MM.1S (cell line): ENCODE measurements at regions not wholly inside any gene's neighbourhood (a gene's known extent, or its start where the extent isn't known, plus 50 kb on each side); places are given as distances from the start of the nearest gene placed in this dataset.
"Not testable (repeated sequence)": the region's sequence is repeated elsewhere in the genome, so short reads cannot be mapped to it uniquely, and the experiment has no call there.

Experiments
- EZH2 ChIP-seq: fragments of 300-600 bp; sonication (generic); optimal IDR thresholded peaks from 2 replicates; pipeline ENCODE3; 2017; ENCODE audit warnings: low read depth, mild to moderate bottlenecking, antibody characterized with exemption, low read length, mixed read lengths
- EZH2phosphoT487 ChIP-seq: fragments of 300-600 bp; sonication (generic); IDR thresholded peaks from 2 replicates; pipeline ENCODE4 v1.6.1; 2018; ENCODE audit warnings: antibody characterized with exemption, low read length
- TF ChIP-seq, protein P1 (sequence below): fragments of 300-600 bp; sonication (generic); IDR thresholded peaks from 2 replicates; pipeline ENCODE4 v1.5.1; 2016; ENCODE audit warnings: antibody characterized with exemption, low read length, mixed read lengths

DNA sequence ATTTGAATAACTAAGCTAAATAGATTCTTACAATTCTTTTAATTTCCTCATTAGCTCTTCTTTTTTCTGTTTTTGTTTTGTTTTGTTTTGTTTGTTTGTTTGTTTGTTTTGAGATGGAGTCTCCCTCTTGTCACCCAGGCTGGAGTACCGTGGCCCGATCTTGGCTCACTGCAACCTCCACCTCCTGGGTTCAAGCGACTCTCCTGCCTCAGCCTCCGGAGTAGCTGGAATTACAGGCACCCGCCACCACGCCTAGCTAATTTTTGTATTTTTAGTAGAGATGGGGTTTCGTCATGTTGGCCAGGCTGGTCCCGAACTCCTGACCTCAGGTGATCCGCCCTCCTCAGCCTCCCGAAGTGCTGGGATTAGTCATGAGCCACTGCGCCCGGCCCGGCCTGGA is 70.7 kb upstream of the ZNF658 start:
- TF ChIP-seq, protein P1, sequence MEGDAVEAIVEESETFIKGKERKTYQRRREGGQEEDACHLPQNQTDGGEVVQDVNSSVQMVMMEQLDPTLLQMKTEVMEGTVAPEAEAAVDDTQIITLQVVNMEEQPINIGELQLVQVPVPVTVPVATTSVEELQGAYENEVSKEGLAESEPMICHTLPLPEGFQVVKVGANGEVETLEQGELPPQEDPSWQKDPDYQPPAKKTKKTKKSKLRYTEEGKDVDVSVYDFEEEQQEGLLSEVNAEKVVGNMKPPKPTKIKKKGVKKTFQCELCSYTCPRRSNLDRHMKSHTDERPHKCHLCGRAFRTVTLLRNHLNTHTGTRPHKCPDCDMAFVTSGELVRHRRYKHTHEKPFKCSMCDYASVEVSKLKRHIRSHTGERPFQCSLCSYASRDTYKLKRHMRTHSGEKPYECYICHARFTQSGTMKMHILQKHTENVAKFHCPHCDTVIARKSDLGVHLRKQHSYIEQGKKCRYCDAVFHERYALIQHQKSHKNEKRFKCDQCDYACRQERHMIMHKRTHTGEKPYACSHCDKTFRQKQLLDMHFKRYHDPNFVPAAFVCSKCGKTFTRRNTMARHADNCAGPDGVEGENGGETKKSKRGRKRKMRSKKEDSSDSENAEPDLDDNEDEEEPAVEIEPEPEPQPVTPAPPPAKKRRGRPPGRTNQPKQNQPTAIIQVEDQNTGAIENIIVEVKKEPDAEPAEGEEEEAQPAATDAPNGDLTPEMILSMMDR: not testable (repeated sequence)
- not testable (repeated sequence) for TF ChIP-seq EZH2, EZH2phosphoT487
